DMS53 (cell line): ENCODE measurements at regions not wholly inside any gene's neighbourhood (a gene's known extent, or its start where the extent isn't known, plus 50 kb on each side); places are given as distances from the start of the nearest gene placed in this dataset.

Source experiments
- DNase-seq: peaks from one replicate; lab custom pipeline; 2025; lab: John Stamatoyannopoulos, UW

- no peak for DNase-seq
Observed at GRCh38 chr17:77266891-77267341, 126.1 kb downstream of the SEC14L1 start.

GRCh38 chr17:77269696-77270681, 129.2 kb downstream of the SEC14L1 start:
- no peak for DNase-seq

- no peak for DNase-seq
Observed at GRCh38 chr17:77271411-77271810, 130.6 kb downstream of the SEC14L1 start.

GRCh38 chr17:77273397-77274085, 132.8 kb downstream of the SEC14L1 start:
- DNase-seq: no peak

- DNase-seq: no peak
Observed at GRCh38 chr17:77274096-77274845, 133.5 kb downstream of the SEC14L1 start.

- no peak for DNase-seq
Observed at GRCh38 chr17:77279448-77280303, 138.9 kb downstream of the SEC14L1 start.

- peak; percentile 87 for DNase-seq
Observed at GRCh38 chr17:77280304-77281121, 139.7 kb downstream of the SEC14L1 start.

- peak; percentile 86 for DNase-seq
Observed at GRCh38 chr17:77281122-77281903, 140.5 kb downstream of the SEC14L1 start.

GRCh38 chr17:77281904-77282367, 141.2 kb downstream of the SEC14L1 start:
- peak; percentile 50 for DNase-seq

GRCh38 chr17:77282524-77283515, 142.1 kb downstream of the SEC14L1 start:
- DNase-seq: no peak

- no peak for DNase-seq
Observed at GRCh38 chr17:77284023-77284617, 143.4 kb downstream of the SEC14L1 start.

GRCh38 chr17:77285594-77286390, 145.0 kb downstream of the SEC14L1 start:
- no peak for DNase-seq

GRCh38 chr17:77286391-77286640, 145.5 kb downstream of the SEC14L1 start:
- DNase-seq: no peak

GRCh38 chr17:77286641-77287431, 146.1 kb downstream of the SEC14L1 start:
- DNase-seq: peak; percentile 26

- DNase-seq: peak; percentile 18
Observed at GRCh38 chr17:77287432-77288068, 146.8 kb downstream of the SEC14L1 start.

GRCh38 chr17:77288115-77288619, 147.4 kb downstream of the SEC14L1 start:
- DNase-seq: no peak
